H9 (cell line): ENCODE measurements at regions not wholly inside any gene's neighbourhood (a gene's known extent, or its start where the extent isn't known, plus 50 kb on each side); places are given as distances from the start of the nearest gene placed in this dataset.

Source experiments
- DNase-seq: peaks from one replicate; pipeline ENCODE4 v3.0.0-alpha.2; 2017
- H2AFZ ChIP-seq: one replicate; pipeline ENCODE4 v1.6.1; 2013; ENCODE audit warnings: mild to moderate bottlenecking, low read length, control low read depth, moderate library complexity
- H2AK5ac ChIP-seq: 2 replicates; pipeline ENCODE4 v1.6.1; 2013; ENCODE audit warnings: low read length, control low read depth, mixed read lengths; ENCODE audit not compliant: insufficient read length
- H2BK120ac ChIP-seq: one replicate; pipeline ENCODE4 v1.6.1; 2013; ENCODE audit warnings: low read depth, mild to moderate bottlenecking, low read length, control low read depth, inconsistent platforms; ENCODE audit not compliant: poor library complexity, severe bottlenecking
- H2BK12ac ChIP-seq: 2 replicates; pipeline ENCODE4 v1.6.1; 2013; ENCODE audit warnings: low read length, control low read depth, mixed read lengths, low read depth; ENCODE audit not compliant: insufficient read length
- H2BK15ac ChIP-seq: 2 replicates; pipeline ENCODE4 v1.6.1; 2013; ENCODE audit warnings: low read depth, low read length, control low read depth
- H2BK20ac ChIP-seq: one replicate; pipeline ENCODE4 v1.6.1; 2013; ENCODE audit warnings: low read depth, mild to moderate bottlenecking, low read length, control low read depth, inconsistent platforms; ENCODE audit not compliant: poor library complexity, severe bottlenecking
- H2BK5ac ChIP-seq: 2 replicates; pipeline ENCODE4 v1.6.1; 2013; ENCODE audit warnings: low read length, control low read depth, mixed read lengths; ENCODE audit not compliant: insufficient read length
- H3K14ac ChIP-seq: 2 replicates; pipeline ENCODE4 v1.6.1; 2013; ENCODE audit warnings: low read length, control low read depth; ENCODE audit not compliant: insufficient read depth
- H3K18ac ChIP-seq: 2 replicates; pipeline ENCODE4 v1.6.1; 2013; ENCODE audit warnings: low read depth, mild to moderate bottlenecking, mixed read lengths, low read length, control low read depth; ENCODE audit not compliant: insufficient read length
- H3K23ac ChIP-seq: 2 replicates; pipeline ENCODE4 v1.6.1; 2013; ENCODE audit warnings: low read length, control low read depth, mixed read lengths, low read depth; ENCODE audit not compliant: insufficient read length
- H3K23me2 ChIP-seq: 2 replicates; pipeline ENCODE4 v1.6.1; 2013; ENCODE audit warnings: low read depth, mild to moderate bottlenecking, mixed read lengths, low read length, control low read depth; ENCODE audit not compliant: insufficient read length, poor library complexity, severe bottlenecking
- H3K27ac ChIP-seq: 2 replicates; pipeline ENCODE4 v1.5.1; 2013; ENCODE audit warnings: low read length, control low read depth, mixed read lengths, low read depth; ENCODE audit not compliant: insufficient read length
- H3K27me3 ChIP-seq: 2 replicates; pipeline ENCODE4 v1.6.1; 2013; ENCODE audit warnings: low read length, control low read depth, inconsistent platforms; ENCODE audit not compliant: insufficient read depth
- H3K4ac ChIP-seq: 2 replicates; pipeline ENCODE4 v1.6.1; 2013; ENCODE audit warnings: low read depth, mild to moderate bottlenecking, control low read depth, inconsistent platforms, low read length, moderate library complexity
- H3K4me1 ChIP-seq: 2 replicates; pipeline ENCODE4 v1.6.1; 2013; ENCODE audit warnings: low read length, control low read depth, inconsistent platforms; ENCODE audit not compliant: insufficient read depth
- H3K4me2 ChIP-seq: 2 replicates; pipeline ENCODE4 v1.6.1; 2013; ENCODE audit warnings: low read length, control low read depth, mixed read lengths; ENCODE audit not compliant: insufficient read length, insufficient read depth
- H3K56ac ChIP-seq: 2 replicates; pipeline ENCODE4 v1.6.1; 2013; ENCODE audit warnings: low read depth, mild to moderate bottlenecking, mixed read lengths, low read length, control low read depth; ENCODE audit not compliant: insufficient read length
- H3K79me1 ChIP-seq: 2 replicates; pipeline ENCODE4 v1.6.1; 2013; ENCODE audit warnings: low read depth, mild to moderate bottlenecking, moderate library complexity, low read length, control low read depth, inconsistent platforms; ENCODE audit not compliant: insufficient read depth, poor library complexity, severe bottlenecking
- H3K79me2 ChIP-seq: 2 replicates; pipeline ENCODE4 v1.6.1; 2013; ENCODE audit warnings: low read length, control low read depth, inconsistent platforms; ENCODE audit not compliant: insufficient read depth
- H3K9ac ChIP-seq: 2 replicates; pipeline ENCODE4 v1.6.1; 2013; ENCODE audit warnings: low read length, control low read depth, mixed read lengths; ENCODE audit not compliant: insufficient read length; ENCODE audit errors: extremely low read depth
- H3K9me3 ChIP-seq: one replicate; pipeline ENCODE4 v1.6.1; 2013; ENCODE audit warnings: low read depth, low read length, inconsistent platforms; ENCODE audit not compliant: control insufficient read depth
- H3T11ph ChIP-seq: one replicate; pipeline ENCODE4 v1.6.1; 2013; ENCODE audit warnings: mild to moderate bottlenecking, low read length, control low read depth, inconsistent platforms
- H4K20me1 ChIP-seq: one replicate; pipeline ENCODE4 v1.6.1; 2013; ENCODE audit not compliant: control insufficient read depth, insufficient read length, insufficient read depth
- H4K5ac ChIP-seq: 2 replicates; pipeline ENCODE4 v1.6.1; 2013; ENCODE audit warnings: low read depth, mild to moderate bottlenecking, mixed read lengths, low read length, control low read depth; ENCODE audit not compliant: insufficient read length
- H4K8ac ChIP-seq: replicated peaks from 2 replicates; pipeline ENCODE4 v1.6.1; 2013; ENCODE audit warnings: low read length, control low read depth, mixed read lengths, low read depth; ENCODE audit not compliant: insufficient read length
- H4K91ac ChIP-seq: 2 replicates; pipeline ENCODE4 v1.6.1; 2013; ENCODE audit warnings: low read depth, mild to moderate bottlenecking, moderate library complexity, mixed read lengths, low read length, control low read depth; ENCODE audit not compliant: insufficient read length
- H3K27ac Mint-ChIP-seq, 3 experiments: 2 replicates in 2 of 3; 3 replicates in 1 of 3; pipeline ENCODE4 v1.8.0; 2020 to 2021; ENCODE audit warnings: mixed read lengths in 3 of 3, mild to moderate bottlenecking in 1 of 3, moderate library complexity in 1 of 3
- H3K27me3 Mint-ChIP-seq: 2 replicates; pipeline ENCODE4 v1.8.0; 2021; ENCODE audit warnings: low read depth, mild to moderate bottlenecking, moderate library complexity, mixed read lengths
- H3K36me3 Mint-ChIP-seq, 3 experiments: 2 replicates in 2 of 3; 3 replicates in 1 of 3; pipeline ENCODE4 v1.8.0; 2020 to 2021; ENCODE audit warnings: low read depth in 3 of 3, mixed read lengths in 3 of 3; ENCODE audit not compliant: insufficient read depth in 1 of 3
- H3K4me1 Mint-ChIP-seq, 2 experiments: 2 replicates each; pipeline ENCODE4 v1.8.0; 2020; ENCODE audit warnings: mixed read lengths in 2 of 2
- H3K4me3 Mint-ChIP-seq, 2 experiments: 2 replicates in 1 of 2; 3 replicates in 1 of 2; pipeline ENCODE4 v1.8.0; 2020 to 2021; ENCODE audit warnings: mild to moderate bottlenecking in 2 of 2, mixed read lengths in 2 of 2, moderate library complexity in 1 of 2
- H3K9me3 Mint-ChIP-seq, 2 experiments: 2 replicates in 1 of 2; 3 replicates in 1 of 2; pipeline ENCODE4 v1.8.0; 2020; ENCODE audit warnings: mild to moderate bottlenecking in 2 of 2, mixed read lengths in 2 of 2, moderate library complexity in 1 of 2
- CTCF ChIP-seq: fragments of 200-600 bp; sonication (generic); conservative IDR thresholded peaks from 3 replicates; pipeline ENCODE4 v1.8.0; 2021; ENCODE audit warnings: antibody characterized with exemption, mild to moderate bottlenecking
- WGBS: extraction: QIAGEN DNeasy Blood & Tissue Kit; methylation state at CpG from one replicate; pipeline ENCODE4 v1.1.7; 2013; ENCODE audit warnings: missing lambda C conversion rate, low lambda C conversion rate, mixed read lengths; ENCODE audit not compliant: insufficient read length; ENCODE audit errors: extremely low coverage; 5-methylcytosine and 5-hydroxymethylcytosine counted together

GRCh38 chr11:116166573-116167465 lies 606.0 kb downstream of the BUD13 start:
- H2AFZ ChIP-seq = no peak overlapping the region
- H3K4ac ChIP-seq = no peak overlapping the region
- no peak overlapping the region for H4K91ac ChIP-seq
- no peaks in the 10 kb centered on the region for H3K27me3 ChIP-seq
- H2AK5ac ChIP-seq = no peak overlapping the region
- no peak overlapping the region for H2BK20ac ChIP-seq
- H2BK120ac ChIP-seq = no peak overlapping the region
- DNase-seq = no peak
- no peak overlapping the region for H3K27ac ChIP-seq
- no peaks in the 10 kb centered on the region for H3K23me2 ChIP-seq
- no peak overlapping the region for H3K56ac ChIP-seq
- no CpG with 5 or more reads among the region's 9 CpGs for WGBS
- Mint-ChIP-seq H3K4me3 (no peak overlapping the region), H3K4me1 (peaks cover 11 to 25% of the 10 kb centered on the region in 2 experiments), H3K27me3 (no peaks in the 10 kb centered on the region), H3K9me3 (no peaks in the 10 kb centered on the region), H3K36me3 (no peaks in the 10 kb centered on the region), H3K27ac (no peak overlapping the region)
- no peaks in the 10 kb centered on the region for H3K9me3 ChIP-seq
- no peak overlapping the region for H2BK15ac ChIP-seq
- no peak overlapping the region for H4K8ac ChIP-seq
- no peak overlapping the region for H3K14ac ChIP-seq
- no peaks in the 10 kb centered on the region for H3K4me1 ChIP-seq
- H4K5ac ChIP-seq = no peak overlapping the region
- H3K23ac ChIP-seq = no peak overlapping the region
- H3K79me2 ChIP-seq = no peaks in the 10 kb centered on the region
- TF ChIP-seq CTCF = no peak
- no peak overlapping the region for H3K18ac ChIP-seq
- no peak overlapping the region for H3K4me2 ChIP-seq
- H4K20me1 ChIP-seq = no peaks in the 10 kb centered on the region
- H2BK12ac ChIP-seq = no peak overlapping the region
- no peak overlapping the region for H2BK5ac ChIP-seq
- H3K9ac ChIP-seq = no peak overlapping the region
- H3K79me1 ChIP-seq = no peaks in the 10 kb centered on the region
- H3T11ph ChIP-seq = no peak overlapping the region
